GM20000 (cell line): ENCODE measurements at regions not wholly inside any gene's neighbourhood (a gene's known extent, or its start where the extent isn't known, plus 50 kb on each side); places are given as distances from the start of the nearest gene placed in this dataset.

Source experiments
- DNase-seq: peaks from one replicate; pipeline ENCODE4 v3.0.0; 2012; ENCODE audit warnings: low spot score
- CTCF ChIP-seq: IDR thresholded peaks from 2 replicates; pipeline ENCODE4 v1.5.1; 2012; ENCODE audit warnings: mild to moderate bottlenecking, control low read depth; ENCODE audit errors: extremely low read depth, missing control alignments

DNA sequence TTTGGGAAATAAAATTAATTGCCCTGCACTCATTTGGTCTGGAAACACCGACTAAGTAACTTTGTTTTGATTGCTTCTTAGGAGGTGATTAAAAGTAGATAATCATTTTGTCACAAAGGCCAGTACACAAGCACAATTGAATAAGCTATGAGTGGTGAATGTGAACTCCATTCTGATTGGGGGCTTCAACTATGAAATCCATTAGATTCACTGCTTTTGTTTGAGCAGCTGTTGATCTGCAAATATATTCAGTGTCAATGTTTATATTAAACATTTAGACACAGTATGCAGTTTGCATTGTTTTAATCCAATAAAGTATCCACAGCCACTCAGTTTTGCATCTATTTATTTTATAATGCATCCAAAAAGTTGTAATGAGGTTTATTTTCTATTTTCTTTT, 817.5 kb downstream of the CDH11 start:
- no peak for DNase-seq
- no peak for TF ChIP-seq CTCF

DNA sequence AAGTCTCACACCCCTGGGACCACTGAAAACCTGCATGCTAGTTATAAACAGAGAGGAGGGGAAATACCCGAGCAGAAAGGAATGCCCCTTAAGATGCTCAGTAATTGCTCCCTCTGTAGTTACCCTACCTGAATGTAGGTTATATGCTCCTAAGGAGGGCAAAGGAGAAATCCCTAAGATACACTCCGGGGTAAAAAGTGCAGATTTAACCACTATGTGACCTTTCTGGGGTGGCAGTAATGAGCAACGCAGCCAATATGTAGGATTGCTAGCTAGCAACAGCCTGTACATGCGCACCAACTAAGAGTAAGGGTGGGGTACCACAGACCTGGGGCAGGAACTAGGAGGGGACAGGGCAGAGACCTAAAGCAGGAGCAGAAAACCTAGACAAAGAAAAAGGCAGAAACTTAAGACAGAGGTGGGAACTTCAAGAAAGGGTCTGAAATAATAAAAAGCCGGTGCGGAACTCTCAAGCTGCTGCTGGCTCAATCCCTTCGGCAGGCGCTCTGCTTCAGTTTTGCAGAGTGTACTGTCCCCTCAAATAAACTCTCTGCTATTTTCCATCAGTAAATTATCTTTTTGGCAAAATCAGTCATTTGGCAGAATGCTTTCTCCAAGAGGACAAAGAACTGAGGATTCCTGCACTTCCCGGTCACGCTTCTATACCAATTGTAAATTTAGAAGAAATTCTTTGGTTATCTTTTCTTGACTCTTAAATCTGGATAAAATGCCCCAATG, 823.8 kb downstream of the CDH11 start:
- DNase-seq, result no peak
- no peak for TF ChIP-seq CTCF

DNA sequence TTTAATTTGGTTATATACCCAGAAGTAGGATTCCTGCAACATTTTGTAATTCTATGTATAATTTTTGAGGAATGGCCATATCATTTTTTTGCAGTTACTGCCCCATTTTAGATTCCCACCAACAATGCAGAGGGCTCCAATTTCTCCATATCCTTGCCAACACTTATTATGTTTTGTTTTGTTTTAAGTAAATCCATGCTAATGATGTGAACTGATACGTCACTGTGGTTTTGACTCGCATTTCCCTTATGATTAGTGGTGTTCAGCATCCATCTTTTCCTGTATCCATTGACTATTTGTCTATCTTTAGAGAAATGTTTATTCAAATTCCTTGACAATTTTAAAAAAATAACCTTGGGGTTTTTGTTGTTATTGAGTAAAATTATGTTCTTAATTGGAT, 826.4 kb downstream of the CDH11 start:
- no peak for DNase-seq
- TF ChIP-seq CTCF, result no peak

GRCh38 chr16:64292953-64293352, 828.9 kb downstream of the CDH11 start:
- TF ChIP-seq CTCF, result no peak
- DNase-seq, result no peak

- TF ChIP-seq CTCF, result no peak
- no peak for DNase-seq
These were observed 829.7 kb downstream of the CDH11 start for GRCh38 chr16:64292161-64292560.

DNA sequence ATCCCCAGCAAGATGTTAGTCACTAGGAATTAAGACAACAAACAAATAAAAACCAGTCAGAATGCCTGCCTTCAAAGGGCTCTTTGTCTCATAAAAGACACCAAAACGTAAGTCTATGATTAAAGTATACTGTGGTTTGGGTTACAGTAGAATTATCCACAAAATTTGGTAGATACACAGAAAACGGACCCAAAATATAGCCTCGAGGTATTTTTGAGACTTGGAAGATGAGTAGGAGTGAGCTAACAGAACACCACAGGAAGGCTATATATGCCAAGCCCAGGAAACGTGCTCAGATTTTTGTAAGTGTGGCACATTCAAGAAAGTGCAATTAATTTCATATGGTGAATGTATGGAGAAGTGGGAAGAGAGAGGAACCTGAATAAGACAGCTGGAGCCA, 831.4 kb downstream of the CDH11 start:
- DNase-seq, result no peak
- TF ChIP-seq CTCF, result no peak

DNA sequence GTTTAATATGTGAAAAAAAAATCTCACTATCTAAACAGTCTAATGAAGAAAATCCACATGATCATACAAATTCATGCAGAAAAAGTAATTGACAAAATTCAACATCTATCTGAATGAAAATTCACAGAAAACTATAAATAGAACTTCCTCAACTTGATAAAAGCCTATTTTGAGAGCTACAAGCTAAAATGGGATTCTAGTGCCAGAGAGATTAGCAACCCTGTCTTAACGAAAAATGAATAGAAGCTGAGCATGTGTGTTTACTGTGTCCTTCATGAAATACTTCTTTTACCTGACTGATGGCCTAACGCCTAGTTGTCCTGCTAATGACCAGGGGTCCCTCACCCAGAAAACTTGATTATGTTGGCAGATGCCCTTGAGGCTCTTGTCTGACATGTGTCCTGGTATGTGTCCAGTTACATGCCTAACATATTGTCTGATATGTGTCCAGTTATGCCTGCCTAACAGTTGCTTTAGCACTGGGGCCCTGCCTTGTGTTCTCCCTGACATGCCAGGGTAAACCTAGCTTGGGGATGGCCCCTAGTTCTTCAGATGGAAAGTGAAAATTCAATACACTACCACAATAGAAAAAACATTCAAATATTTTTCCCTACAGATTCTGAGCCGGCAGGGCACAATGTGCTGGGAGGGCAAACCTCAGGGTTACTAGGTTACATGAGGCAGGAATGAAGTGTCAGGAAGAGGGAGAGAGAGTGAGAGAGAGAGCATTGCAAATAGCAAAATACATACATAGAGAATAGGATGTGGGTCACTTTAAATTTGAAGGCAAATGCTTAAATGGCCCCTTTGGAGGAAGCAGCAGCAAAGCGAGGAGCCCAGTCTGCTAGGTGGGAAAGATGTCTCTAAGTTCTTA, 834.0 kb downstream of the CDH11 start:
- DNase-seq, result no peak
- no peak for TF ChIP-seq CTCF
